ENCODE measurements at regions not wholly inside any gene's neighbourhood (a gene's known extent, or its start where the extent isn't known, plus 50 kb on each side); places are given as distances from the start of the nearest gene placed in this dataset.

GRCh38 chr3:72378287-72378686 lies 470.0 kb downstream of the SHQ1 start:
- intact Hi-C loops (cut with DNase I): no loop called here
- no peak for TF ChIP-seq CTCF (IDR thresholded peaks at IDR 0.05)
- peaks cover 21% of the 10 kb centered on the region for H3K36me3 ChIP-seq
- H3K9me3 ChIP-seq: no peaks in the 10 kb centered on the region
- DNase-seq: no peak
- no peak for ATAC-seq
- no peak overlapping the region for H3K4me3 ChIP-seq
- H3K4me1 ChIP-seq: peaks cover 24% of the 10 kb centered on the region
- H3K27me3 ChIP-seq (ENCODE audit: low read depth): no peaks in the 10 kb centered on the region
- no peak overlapping the region for H3K27ac ChIP-seq

- DNase-seq (no peak), ATAC-seq (no peak)
- Histone ChIP-seq H3K4me1 (peaks cover 15% of the 10 kb centered on the region), H3K27ac (no peak overlapping the region), H3K9me3 (no peaks in the 10 kb centered on the region), H3K36me3 (peaks cover 21% of the 10 kb centered on the region), H3K4me3 (no peak overlapping the region), H3K27me3 (ENCODE audit: low read depth) (no peaks in the 10 kb centered on the region)
- no peak for TF ChIP-seq CTCF (IDR thresholded peaks at IDR 0.05)
- intact Hi-C loops (cut with DNase I): no loop called here
Observed at GRCh38 chr3:72376956-72377710, 471.1 kb downstream of the SHQ1 start.

- ATAC-seq: no peak
- intact Hi-C loops (cut with DNase I): no loop called here
- H3K27me3 ChIP-seq (ENCODE audit: low read depth): no peaks in the 10 kb centered on the region
- peaks cover 21% of the 10 kb centered on the region for H3K36me3 ChIP-seq
- no peak for DNase-seq
- H3K4me3 ChIP-seq: no peak overlapping the region
- H3K9me3 ChIP-seq: no peaks in the 10 kb centered on the region
- H3K27ac ChIP-seq: no peak overlapping the region
- H3K4me1 ChIP-seq: peaks cover 10% of the 10 kb centered on the region
- no peak for TF ChIP-seq CTCF (IDR thresholded peaks at IDR 0.05)
Observed at GRCh38 chr3:72375237-72376076, 472.8 kb downstream of the SHQ1 start.

- ATAC-seq (no peak), DNase-seq (no peak)
Observed at GRCh38 chr3:72373139-72373538, 475.1 kb downstream of the SHQ1 start.

GRCh38 chr3:72372161-72372560 lies 476.1 kb downstream of the SHQ1 start:
- no peaks in the 10 kb centered on the region for H3K9me3 ChIP-seq
- DNase-seq: no peak
- TF ChIP-seq CTCF (IDR thresholded peaks at IDR 0.05): no peak
- H3K4me3 ChIP-seq: no peak overlapping the region
- H3K36me3 ChIP-seq: peaks cover 4% of the 10 kb centered on the region
- no peak for ATAC-seq
- H3K27me3 ChIP-seq (ENCODE audit: low read depth): no peaks in the 10 kb centered on the region
- H3K4me1 ChIP-seq: no peaks in the 10 kb centered on the region
- no peak overlapping the region for H3K27ac ChIP-seq
- intact Hi-C loops (cut with DNase I): no loop called here

More at GRCh38 chr3:72373139-72373538, 475.1 kb downstream of the SHQ1 start:
- H3K36me3 ChIP-seq: peaks cover 13% of the 10 kb centered on the region
- TF ChIP-seq CTCF (IDR thresholded peaks at IDR 0.05): no peak
- intact Hi-C loops (cut with DNase I): no loop called here
- no peaks in the 10 kb centered on the region for H3K9me3 ChIP-seq
- no peak overlapping the region for H3K4me3 ChIP-seq
- H3K27me3 ChIP-seq (ENCODE audit: low read depth): no peaks in the 10 kb centered on the region
- no peak overlapping the region for H3K27ac ChIP-seq
- no peaks in the 10 kb centered on the region for H3K4me1 ChIP-seq
